Heart left ventricle (tissue), 16 donors: ENCODE measurements at regions not wholly inside any gene's neighbourhood (a gene's known extent, or its start where the extent isn't known, plus 50 kb on each side); places are given as distances from the start of the nearest gene placed in this dataset.
"Not testable (repeated sequence)": the region's sequence is repeated elsewhere in the genome, so short reads cannot be mapped to it uniquely, and the experiment has no call there.

Experiments
- ATAC-seq, 4 donors: fragments of 200-7000 bp; cut with Tn5 transposase; one replicate each; pipeline ENCODE4 v1.9.1; 2020 to 2022; ENCODE audit warnings: moderate library complexity in 4 of 4, mild to moderate bottlenecking in 3 of 4, moderate number of reproducible peaks in 1 of 4
- DNase-seq, 5 donors: peaks; one replicate each; pipeline ENCODE4 v3.0.0-alpha.2; 2020
- H3K27ac ChIP-seq, 12 donors: fragments of 200-600 bp; sonication (generic) in 4 of 12; one replicate each; pipeline versions ENCODE4 v1.5.0 to v1.8.0; 2016 to 2022; ENCODE audit warnings: mild to moderate bottlenecking in 2 of 12
- H3K27me3 ChIP-seq, 9 donors: fragments of 200-600 bp; sonication (generic) in 2 of 9; one replicate each; pipeline versions ENCODE4 v1.5.1 to v1.8.0; 2016 to 2022; ENCODE audit warnings: mild to moderate bottlenecking in 3 of 9
- H3K36me3 ChIP-seq, 9 donors: fragments of 200-600 bp; sonication (generic) in 2 of 9; one replicate each; pipeline versions ENCODE4 v1.5.0 to v1.8.0; 2018 to 2022; ENCODE audit warnings: mild to moderate bottlenecking in 2 of 9
- H3K4me1 ChIP-seq, 12 donors: fragments of 200-600 bp; sonication (generic) in 4 of 12; one replicate each; pipeline versions ENCODE4 v1.5.0 to v1.8.0; 2016 to 2022; ENCODE audit warnings: mild to moderate bottlenecking in 3 of 12
- H3K4me3 ChIP-seq, 12 donors: fragments of 200-600 bp; sonication (generic) in 4 of 12; one replicate each; pipeline versions ENCODE4 v1.5.0 to v1.8.0; 2017 to 2022; ENCODE audit warnings: mild to moderate bottlenecking in 9 of 12, moderate library complexity in 4 of 12
- H3K9me3 ChIP-seq, 12 donors: fragments of 200-600 bp; sonication (generic) in 4 of 12; one replicate each; pipeline versions ENCODE4 v1.5.0 to v1.8.0; 2016 to 2022; ENCODE audit warnings: mild to moderate bottlenecking in 1 of 12
- CTCF ChIP-seq, 12 donors: fragments of 200-600 bp; sonication (generic) in 4 of 12; IDR thresholded peaks; one replicate each; pipeline versions ENCODE4 v1.5.0 to v1.8.0; 2018 to 2022; ENCODE audit warnings: antibody characterized with exemption in 12 of 12, mild to moderate bottlenecking in 5 of 12
- POLR2A ChIP-seq, 2 donors: fragments of 450-650 bp; IDR thresholded peaks; one replicate each; pipeline ENCODE4 v1.6.1; 2017; ENCODE audit warnings: antibody characterized with exemption in 2 of 2, mild to moderate bottlenecking in 2 of 2, moderate library complexity in 2 of 2
- WGBS, 4 donors: extraction: QIAGEN DNeasy Blood & Tissue Kit in 2 of 4; methylation state at CpG; one replicate each; pipeline versions ENCODE4 v1.1.5 to v1.1.7; 2013 to 2018; 5-methylcytosine and 5-hydroxymethylcytosine counted together
- intact Hi-C, 10 donors: fragments of 100-400 bp; cut with DNase I; formaldehyde crosslinking; loops; one replicate each; pipeline versions ENCODE4 v1.11.1 to v1.14.2; 2022
- donor health status: ischemic (EF 13 %, LVEDD 7.1; RV severe dilation, severe dysfunction).
- donor health status: healthy with polysubstance abuse.
- donor health status: DM: no; HTN: yes; CAD: no.
- donor health status: DM: no; HTN: no; CAD: no.
- donor health status: ischemic (EF 25% LVEDD 6.9; RV normal size, moderate dysfunction).
- donor health status: ischemic (EF 25% LVEDD 5.7; RV mildly dilated, moderate dysfunction).
- donor health status: healthy.
- donor health status: DM: yes; HTN: yes; CAD: no.
- donor health status: ischemic (EF 35%, LVEDD 5.7; RV mildly dilated, moderate dysfunction).
- donor health status: nonischemic (EF 11% LVEDD 7.7; RV severe dilation, severe dysfunction).
- donor health status: DM: yes; HTN: yes; CAD: no.
- donor health status: PGD.
- donor health status: ischemic (EF 29% LVEDD 5.4; RV normal size, mild dysfunction).
- donor health status: nonischemic (EF 23%, LVEDD 6.1; RV moderate dilation, normal function).

- peaks cover 0 to 8% (median 0%) of the 10 kb centered on the region in 12 donors for H3K9me3 ChIP-seq
- no peak for TF ChIP-seq CTCF (IDR thresholded peaks at IDR 0.05)
- intact Hi-C loops, result no loop called here
- no peaks in the 10 kb centered on the region for H3K36me3 ChIP-seq
- DNase-seq (no peak), ATAC-seq (no peak)
- no peaks in the 10 kb centered on the region for H3K4me1 ChIP-seq
- H3K27me3 ChIP-seq, result peaks cover 0 to 6% (median 0%) of the 10 kb centered on the region in 9 donors
- H3K4me3 ChIP-seq, result no peak overlapping the region
- no peak overlapping the region for H3K27ac ChIP-seq
- WGBS, 4 donors, result 80 to 88% (median 84%) methylated on average over 3 of the region's 3 CpGs
Measured at GRCh38 chr18:54466248-54467005, 108.7 kb downstream of the C18orf54 start.

GRCh38 chr18:54479365-54479764 is 111.7 kb upstream of the DYNAP start:
- no peaks in the 10 kb centered on the region for H3K9me3 ChIP-seq
- no peaks in the 10 kb centered on the region for H3K4me1 ChIP-seq
- intact Hi-C loops, result no loop called here
- DNase-seq (no peak), ATAC-seq (no peak)
- WGBS, 4 donors, result 59 to 66% (median 63%) methylated on average over 5 of the region's 5 CpGs
- TF ChIP-seq CTCF (IDR thresholded peaks at IDR 0.05), result no peak
- no peak for TF ChIP-seq POLR2A (IDR thresholded peaks at IDR 0.05)
- H3K4me3 ChIP-seq, result no peak overlapping the region
- no peak overlapping the region for H3K27ac ChIP-seq
- H3K36me3 ChIP-seq, result no peaks in the 10 kb centered on the region
- peaks cover 0 to 7% (median 0%) of the 10 kb centered on the region in 9 donors for H3K27me3 ChIP-seq

- DNase-seq, result no peak
- no peak for TF ChIP-seq POLR2A (IDR thresholded peaks at IDR 0.05)
- TF ChIP-seq CTCF (IDR thresholded peaks at IDR 0.05), result no peak
- WGBS, 4 donors, result 48 to 68% (median 56%) methylated on average over 6 of the region's 6 CpGs
- Histone ChIP-seq H3K9me3 (no peaks in the 10 kb centered on the region), H3K27ac (no peak overlapping the region), H3K27me3 (peaks cover 0 to 8% (median 0%) of the 10 kb centered on the region in 9 donors), H3K36me3 (no peaks in the 10 kb centered on the region), H3K4me3 (no peak overlapping the region), H3K4me1 (no peaks in the 10 kb centered on the region)
- no peak for ATAC-seq
- intact Hi-C loops, result no loop called here
Measured at GRCh38 chr18:54480616-54481015, 110.4 kb upstream of the DYNAP start.

GRCh38 chr18:54502451-54502850 is 88.6 kb upstream of the DYNAP start:
- H3K9me3 ChIP-seq, H3K27me3 ChIP-seq, ATAC-seq, H3K36me3 ChIP-seq, intact Hi-C loops, DNase-seq, H3K4me1 ChIP-seq, H3K4me3 ChIP-seq, H3K27ac ChIP-seq: not testable (repeated sequence)
- 77 to 96% (median 89%) methylated on average over 6 of the region's 6 CpGs for WGBS, 4 donors
